ENCODE measurements at regions not wholly inside any gene's neighbourhood (a gene's known extent, or its start where the extent isn't known, plus 50 kb on each side); places are given as distances from the start of the nearest gene placed in this dataset.

DNA sequence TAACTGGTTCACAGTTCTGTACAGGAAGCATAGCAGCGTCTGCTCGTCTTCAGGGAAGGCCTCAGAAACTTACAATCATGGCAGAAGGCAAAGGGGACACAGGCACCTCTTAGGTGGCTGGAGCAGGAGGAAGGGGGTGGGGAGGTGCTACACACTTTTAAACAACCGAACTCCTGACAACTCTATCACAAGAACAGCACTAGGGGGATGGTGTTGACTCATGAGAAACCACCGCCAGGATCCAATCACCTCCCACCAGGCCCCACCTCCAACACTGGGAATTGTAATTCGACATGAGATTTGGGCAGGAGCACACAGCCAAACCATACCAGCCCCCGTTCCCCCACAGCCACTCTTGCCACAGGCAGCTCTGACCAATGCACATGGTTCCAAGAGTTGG, 306.3 kb upstream of the POU3F1 start:
- Histone ChIP-seq H3K36me3 (ENCODE audit: control insufficient read depth, insufficient read depth, low read length) (no peaks in the 10 kb centered on the region), H3K4me3 (replicated peaks; ENCODE audit: low read depth, low read length) (no peak overlapping the region), H3K27me3 (replicated peaks; ENCODE audit: control insufficient read depth, insufficient read depth, low read length) (no peaks in the 10 kb centered on the region)
- no peak for DNase-seq (ENCODE audit: extremely low read depth, insufficient read length)
- no peak for TF ChIP-seq CTCF (IDR thresholded peaks at IDR 0.05; ENCODE audit: insufficient read depth, low read length, poor library complexity, severe bottlenecking)

DNA sequence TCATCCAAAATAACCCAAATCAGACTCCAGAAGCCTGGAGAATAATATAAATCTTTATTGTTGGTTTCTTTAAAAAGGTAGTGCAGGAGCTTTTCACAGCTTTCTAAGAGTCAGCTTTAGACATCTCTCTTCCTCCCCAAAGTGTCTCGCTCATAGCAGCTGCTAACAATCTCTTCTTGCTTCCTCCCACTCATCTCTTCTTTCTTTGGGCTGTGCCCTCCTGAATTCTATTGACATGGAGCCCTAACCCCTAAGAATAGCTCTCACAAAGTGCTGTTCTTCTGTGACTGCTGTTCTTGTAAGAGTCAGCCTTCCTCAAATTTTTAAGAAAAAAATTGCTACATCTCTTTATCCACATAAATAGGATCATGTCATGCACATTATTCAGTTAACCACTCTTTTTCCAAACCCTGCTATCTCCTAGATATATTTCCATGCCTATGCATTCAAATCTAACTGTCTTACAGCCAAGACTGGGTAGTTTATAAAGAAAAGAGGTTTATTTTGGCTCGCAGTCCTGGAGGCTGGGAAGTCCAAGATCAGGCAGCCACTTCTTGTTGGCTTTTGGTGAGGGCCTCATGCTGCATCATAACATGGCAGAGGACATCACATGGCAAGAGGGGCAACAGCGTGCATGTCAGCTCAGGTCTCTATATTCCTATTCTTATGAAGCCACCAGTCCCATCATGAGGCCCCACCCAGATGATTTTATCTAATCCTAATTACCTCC, 301.0 kb upstream of the POU3F1 start:
- DNase-seq (ENCODE audit: extremely low read depth, insufficient read length): no peak
- no peak overlapping the region for H3K4me3 ChIP-seq (replicated peaks; ENCODE audit: low read depth, low read length)
- TF ChIP-seq CTCF (IDR thresholded peaks at IDR 0.05; ENCODE audit: insufficient read depth, low read length, poor library complexity, severe bottlenecking): no peak
- no peaks in the 10 kb centered on the region for H3K27me3 ChIP-seq (replicated peaks; ENCODE audit: control insufficient read depth, insufficient read depth, low read length)
- H3K36me3 ChIP-seq (ENCODE audit: control insufficient read depth, insufficient read depth, low read length): no peaks in the 10 kb centered on the region

- no peaks in the 10 kb centered on the region for H3K27me3 ChIP-seq (replicated peaks; ENCODE audit: control insufficient read depth, insufficient read depth, low read length)
- H3K4me3 ChIP-seq (replicated peaks; ENCODE audit: low read depth, low read length): no peak overlapping the region
- TF ChIP-seq CTCF (IDR thresholded peaks at IDR 0.05; ENCODE audit: insufficient read depth, low read length, poor library complexity, severe bottlenecking): no peak
- no peaks in the 10 kb centered on the region for H3K36me3 ChIP-seq (ENCODE audit: control insufficient read depth, insufficient read depth, low read length)
- no peak for DNase-seq (ENCODE audit: extremely low read depth, insufficient read length)
Measured at GRCh38 chr1:38344716-38345115, 298.1 kb upstream of the POU3F1 start.

GRCh38 chr1:38341694-38342093, 295.1 kb upstream of the POU3F1 start:
- H3K36me3 ChIP-seq (ENCODE audit: control insufficient read depth, insufficient read depth, low read length): no peaks in the 10 kb centered on the region
- no peak overlapping the region for H3K4me3 ChIP-seq (replicated peaks; ENCODE audit: low read depth, low read length)
- no peaks in the 10 kb centered on the region for H3K27me3 ChIP-seq (replicated peaks; ENCODE audit: control insufficient read depth, insufficient read depth, low read length)
- no peak for DNase-seq (ENCODE audit: extremely low read depth, insufficient read length)
- TF ChIP-seq CTCF (IDR thresholded peaks at IDR 0.05; ENCODE audit: insufficient read depth, low read length, poor library complexity, severe bottlenecking): no peak

DNA sequence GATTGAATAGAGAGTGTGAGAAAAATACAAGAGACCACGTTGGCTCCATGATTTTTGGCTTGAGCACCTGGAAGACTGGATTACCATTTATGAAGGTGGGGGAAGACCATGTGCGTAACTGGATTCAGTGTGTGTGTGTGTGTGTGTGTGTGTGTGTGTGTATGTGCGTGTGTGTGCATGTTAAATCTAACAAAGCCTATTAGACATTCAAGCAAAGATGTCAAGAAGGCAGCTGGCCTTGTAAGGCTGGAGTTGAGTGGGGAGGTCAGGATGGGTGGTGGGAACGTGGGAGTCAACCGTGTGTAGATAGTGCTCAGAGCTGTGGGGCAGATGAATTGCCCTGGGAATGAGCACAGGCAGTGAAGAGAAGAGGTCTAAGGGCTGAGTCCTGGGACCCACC, 293.8 kb upstream of the POU3F1 start:
- H3K4me3 ChIP-seq (replicated peaks; ENCODE audit: low read depth, low read length): no peak overlapping the region
- H3K36me3 ChIP-seq (ENCODE audit: control insufficient read depth, insufficient read depth, low read length): no peaks in the 10 kb centered on the region
- TF ChIP-seq CTCF (IDR thresholded peaks at IDR 0.05; ENCODE audit: insufficient read depth, low read length, poor library complexity, severe bottlenecking): no peak
- no peaks in the 10 kb centered on the region for H3K27me3 ChIP-seq (replicated peaks; ENCODE audit: control insufficient read depth, insufficient read depth, low read length)
- DNase-seq (ENCODE audit: extremely low read depth, insufficient read length): no peak

DNA sequence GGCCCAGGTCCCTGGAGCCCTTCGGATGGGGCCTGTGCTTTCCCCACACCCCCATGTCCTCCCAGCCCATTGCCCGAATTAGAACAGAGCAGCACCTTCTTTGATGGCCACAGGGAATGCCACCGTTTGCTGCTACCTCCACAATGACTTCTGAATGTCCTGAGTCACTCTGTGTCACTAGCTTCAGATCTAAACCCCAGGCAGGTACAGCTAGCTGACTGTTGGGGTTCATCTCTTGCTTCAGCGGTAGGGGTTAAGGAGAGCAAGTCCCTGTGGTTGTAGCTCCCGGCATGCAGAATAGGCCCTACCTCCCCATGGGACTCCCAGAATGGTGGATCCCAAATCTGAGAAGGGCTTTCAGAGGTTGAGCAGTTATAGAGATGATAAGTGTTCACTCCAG, 291.1 kb upstream of the POU3F1 start:
- DNase-seq (ENCODE audit: extremely low read depth, insufficient read length): no peak
- Histone ChIP-seq H3K36me3 (ENCODE audit: control insufficient read depth, insufficient read depth, low read length) (no peaks in the 10 kb centered on the region), H3K4me3 (replicated peaks; ENCODE audit: low read depth, low read length) (no peak overlapping the region), H3K27me3 (replicated peaks; ENCODE audit: control insufficient read depth, insufficient read depth, low read length) (no peaks in the 10 kb centered on the region)
- TF ChIP-seq CTCF (IDR thresholded peaks at IDR 0.05; ENCODE audit: insufficient read depth, low read length, poor library complexity, severe bottlenecking): no peak

Measured in GM06990 (cell line).